ENCODE measurements at regions not wholly inside any gene's neighbourhood (a gene's known extent, or its start where the extent isn't known, plus 50 kb on each side); places are given as distances from the start of the nearest gene placed in this dataset.
"Not testable (repeated sequence)": the region's sequence is repeated elsewhere in the genome, so short reads cannot be mapped to it uniquely, and the experiment has no call there.

GRCh38 chr2:59882822-59883221, 670.6 kb downstream of the BCL11A start:
- no peak for DNase-seq (ENCODE audit: low read depth, low spot score)

DNA sequence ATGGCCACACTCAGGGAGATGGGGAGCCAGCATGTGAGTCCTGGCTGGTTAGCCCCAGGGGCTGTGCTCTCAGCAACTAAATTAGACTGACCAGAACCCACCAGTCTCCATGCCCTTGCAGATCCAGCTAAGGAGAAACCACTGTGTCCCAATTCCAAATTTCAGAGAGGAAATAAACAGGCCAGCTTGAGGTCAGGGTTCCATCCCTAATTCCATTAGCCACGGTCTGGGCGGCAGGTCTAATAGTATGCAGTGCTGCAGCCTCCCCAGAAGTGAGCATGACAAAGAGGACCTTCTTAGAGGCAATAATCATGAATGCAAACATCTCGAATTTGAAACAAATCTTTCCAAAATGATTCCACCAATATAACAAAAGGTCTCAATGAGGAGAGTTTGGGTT, 671.2 kb downstream of the BCL11A start:
- no peak for DNase-seq (ENCODE audit: low read depth, low spot score)

DNA sequence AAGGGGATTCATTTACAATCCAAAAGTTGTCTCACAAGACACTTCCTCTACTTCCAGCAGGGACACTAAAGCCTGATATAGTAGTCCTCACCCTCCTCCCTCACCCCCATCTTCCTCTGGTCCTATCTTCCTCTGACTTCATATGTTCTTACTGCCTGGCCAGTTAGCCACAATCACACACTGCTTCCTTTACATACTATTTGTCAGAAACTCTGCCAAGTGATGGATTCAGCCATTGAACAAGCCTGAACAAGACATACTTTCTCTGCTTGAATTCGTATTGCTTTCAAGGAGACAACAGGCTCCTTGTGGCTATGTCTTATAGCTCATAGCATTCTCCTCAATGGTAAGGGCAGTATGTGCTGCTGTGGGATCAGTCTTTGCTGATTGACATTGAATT, 672.2 kb downstream of the BCL11A start:
- no peak for DNase-seq (ENCODE audit: low read depth, low spot score)

DNA sequence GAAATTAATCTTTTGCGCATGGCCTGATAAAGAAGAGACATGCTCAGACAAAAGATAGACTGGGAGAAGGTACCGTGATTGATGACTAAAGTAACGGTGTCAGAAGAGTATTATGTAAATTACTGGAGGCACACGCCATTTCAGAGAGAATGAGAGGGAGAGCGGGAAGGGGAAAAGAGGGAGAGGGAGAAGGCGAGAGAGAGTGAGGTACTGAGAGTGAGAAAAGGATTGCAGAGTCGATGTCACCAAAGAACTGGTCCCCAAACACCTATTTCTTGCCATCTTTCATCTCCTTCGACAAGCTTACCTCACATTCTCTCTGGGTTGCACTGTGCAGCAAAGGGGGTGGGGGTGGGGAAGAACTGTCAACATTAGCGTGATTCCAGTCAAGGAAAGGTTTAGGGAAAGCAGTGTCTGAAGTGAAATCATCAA, 673.7 kb downstream of the BCL11A start:
- no peak for DNase-seq (ENCODE audit: low read depth, low spot score)

GRCh38 chr2:59875836-59876235, 677.6 kb downstream of the BCL11A start:
- DNase-seq (ENCODE audit: low read depth, low spot score): no peak

DNA sequence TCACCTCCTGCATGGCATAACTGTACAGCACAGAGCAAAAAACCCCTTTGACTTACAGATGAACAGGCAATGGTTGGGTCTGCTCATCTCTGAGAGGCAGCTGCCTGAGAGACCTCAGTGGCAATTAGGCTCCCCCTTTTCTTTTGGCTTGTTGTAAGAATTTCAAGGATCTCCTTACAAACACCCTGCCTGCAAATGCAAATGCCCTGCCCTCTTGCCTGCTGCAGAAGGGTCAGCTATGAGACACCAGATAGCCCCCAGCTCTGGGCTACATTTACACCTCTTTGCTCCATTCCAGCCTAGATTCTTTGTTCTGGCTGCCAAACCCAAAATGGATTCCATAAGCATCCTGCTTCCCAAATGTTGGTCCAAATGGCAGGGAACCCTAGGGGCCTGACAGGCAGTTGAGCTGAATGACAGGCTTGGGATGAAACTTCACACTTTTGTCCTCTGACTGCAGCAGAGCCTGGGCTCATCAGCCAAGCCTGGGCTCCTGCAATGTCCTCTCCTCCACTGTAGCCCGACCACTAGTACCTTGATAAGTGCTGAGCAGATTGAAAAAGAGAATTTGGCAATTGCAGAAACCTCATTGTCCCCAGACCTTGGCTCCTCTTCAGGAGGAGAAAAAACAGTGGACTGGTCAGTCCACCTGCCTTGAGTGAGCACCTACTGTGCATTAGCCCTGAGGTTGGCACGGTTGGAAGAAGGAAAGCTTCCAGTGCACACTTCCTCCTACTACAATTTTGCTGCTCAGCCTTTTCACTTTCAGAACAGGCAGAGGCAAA, 678.3 kb downstream of the BCL11A start:
- no peak for DNase-seq (ENCODE audit: low read depth, low spot score)

DNA sequence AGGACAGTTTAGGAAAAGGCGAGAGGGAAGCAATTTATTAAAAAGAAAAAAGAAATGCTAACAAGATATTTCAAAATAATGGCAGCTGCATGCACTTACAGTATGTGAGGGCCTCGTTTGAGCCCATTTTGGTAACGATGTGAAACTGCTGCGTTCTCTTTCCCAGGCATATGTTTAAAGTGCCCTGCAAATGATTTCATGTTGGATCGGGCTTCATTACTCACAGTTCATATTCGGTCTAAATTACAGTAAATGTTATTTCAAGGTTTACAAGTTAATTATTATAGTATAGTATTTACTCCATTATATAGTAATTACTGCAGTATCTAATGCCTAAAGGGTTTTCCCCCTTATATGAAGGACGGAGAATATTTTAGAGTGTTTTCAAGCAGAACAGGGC, 679.1 kb downstream of the BCL11A start:
- no peak for DNase-seq (ENCODE audit: low read depth, low spot score)

GRCh38 chr2:59871830-59872229, 681.6 kb downstream of the BCL11A start:
- no peak for DNase-seq (ENCODE audit: low read depth, low spot score)

DNA sequence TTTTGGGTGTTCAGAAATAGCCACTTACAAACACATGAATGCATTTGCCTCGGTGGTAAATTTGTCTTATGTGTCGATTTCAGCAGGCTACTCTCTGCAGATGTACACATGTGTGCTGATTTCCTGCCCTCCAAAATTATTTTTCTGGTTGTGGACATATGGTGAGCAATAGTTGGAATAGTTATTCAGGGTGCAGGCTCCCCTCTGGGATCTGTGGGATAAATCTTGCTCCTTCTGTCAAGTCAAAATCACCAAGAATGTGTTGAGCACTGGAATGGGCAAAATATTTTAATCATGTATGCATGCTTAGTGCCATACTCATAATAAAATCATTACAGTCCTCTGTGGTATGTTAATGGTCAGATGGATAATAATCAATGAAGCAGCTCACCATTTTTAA, 684.5 kb downstream of the BCL11A start:
- DNase-seq (ENCODE audit: low read depth, low spot score): no peak

GRCh38 chr2:59866436-59866835, 687.0 kb downstream of the BCL11A start:
- DNase-seq (ENCODE audit: low read depth, low spot score): no peak

DNA sequence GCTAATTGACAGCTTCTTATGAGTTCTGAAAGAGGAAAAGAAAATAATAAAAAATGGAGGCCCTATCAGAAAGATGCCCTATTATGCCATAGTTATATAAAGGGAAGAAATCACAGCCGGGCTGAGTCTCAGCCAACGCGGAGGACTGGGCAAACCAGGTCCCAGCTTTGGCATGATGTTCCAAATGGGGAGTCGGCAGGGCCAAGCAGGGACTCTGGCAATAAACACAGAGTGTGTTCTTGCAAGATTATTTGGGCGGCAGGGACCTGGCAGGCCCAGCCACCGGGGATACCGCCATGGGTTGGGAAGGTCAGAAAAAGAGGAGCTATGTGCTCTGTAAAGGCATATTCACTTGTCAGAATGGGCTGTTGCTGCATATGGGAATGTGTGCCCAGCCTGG, 694.9 kb downstream of the BCL11A start:
- DNase-seq (ENCODE audit: low read depth, low spot score): no peak

- no peak for DNase-seq (ENCODE audit: low read depth, low spot score)
Measured at GRCh38 chr2:59857109-59857508, 696.3 kb downstream of the BCL11A start.

DNA sequence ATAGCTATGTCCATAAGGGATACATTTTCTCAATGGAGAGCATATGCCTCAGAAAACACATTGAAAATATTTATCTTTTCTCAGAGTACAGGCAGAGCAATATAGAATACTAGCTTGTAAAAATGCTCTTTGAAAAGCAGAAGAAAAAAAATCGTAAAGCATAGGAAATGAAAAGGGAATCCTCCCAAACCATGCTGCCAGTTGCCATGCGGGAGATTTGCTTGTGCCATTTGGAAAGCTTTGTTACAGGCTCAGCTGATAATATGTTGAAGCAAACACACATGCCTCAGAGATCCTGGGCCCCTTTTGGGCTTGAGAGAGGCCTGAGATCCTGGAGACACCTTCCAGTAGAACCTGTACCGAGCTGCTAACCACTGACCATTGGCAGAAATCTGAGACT, 697.1 kb downstream of the BCL11A start:
- no peak for DNase-seq (ENCODE audit: low read depth, low spot score)

DNA sequence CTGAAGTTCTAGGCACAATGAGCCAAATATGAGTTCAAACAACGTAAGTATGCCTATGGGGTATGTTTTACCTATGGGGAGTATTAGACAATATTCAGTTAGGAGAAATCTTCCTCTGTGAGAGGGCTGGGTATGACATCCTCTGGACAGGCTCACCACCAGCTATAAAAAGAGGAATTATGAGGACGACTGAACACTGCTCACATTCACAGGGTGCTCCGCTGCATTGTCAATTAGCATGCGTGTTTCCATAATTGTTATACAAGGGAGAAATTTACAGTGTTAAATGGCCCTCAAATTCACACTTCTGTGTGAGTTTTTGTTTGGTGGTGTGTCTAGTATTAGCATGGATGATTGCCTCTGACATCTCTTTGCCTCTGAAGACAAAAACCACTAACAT, 700.4 kb downstream of the BCL11A start:
- DNase-seq (ENCODE audit: low read depth, low spot score): no peak

GRCh38 chr2:59851836-59852475, 701.5 kb downstream of the BCL11A start:
- no peak for DNase-seq (ENCODE audit: low read depth, low spot score)

DNA sequence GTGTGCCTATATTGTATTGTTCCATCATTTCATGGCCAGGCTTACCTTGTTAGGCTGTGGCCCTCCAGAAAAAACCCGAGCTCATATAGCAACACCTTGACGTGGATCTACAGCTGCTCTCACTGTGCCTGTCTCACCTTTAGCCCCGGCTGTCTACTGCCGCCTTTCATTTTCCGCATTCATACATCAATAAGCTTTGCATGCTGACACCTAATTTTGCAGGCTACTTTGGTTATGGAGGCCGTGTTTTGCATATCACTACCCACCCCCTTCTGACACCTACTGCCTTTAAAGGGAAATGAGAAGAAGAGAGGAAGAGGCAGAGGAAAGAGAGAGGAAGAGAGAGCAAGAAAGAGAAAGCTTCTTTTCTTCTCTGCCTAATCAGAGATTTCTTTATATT, 702.9 kb downstream of the BCL11A start:
- no peak for DNase-seq (ENCODE audit: low read depth, low spot score)

GRCh38 chr2:59833941-59834340, 719.5 kb downstream of the BCL11A start:
- no peak for DNase-seq (ENCODE audit: low read depth, low spot score)

DNA sequence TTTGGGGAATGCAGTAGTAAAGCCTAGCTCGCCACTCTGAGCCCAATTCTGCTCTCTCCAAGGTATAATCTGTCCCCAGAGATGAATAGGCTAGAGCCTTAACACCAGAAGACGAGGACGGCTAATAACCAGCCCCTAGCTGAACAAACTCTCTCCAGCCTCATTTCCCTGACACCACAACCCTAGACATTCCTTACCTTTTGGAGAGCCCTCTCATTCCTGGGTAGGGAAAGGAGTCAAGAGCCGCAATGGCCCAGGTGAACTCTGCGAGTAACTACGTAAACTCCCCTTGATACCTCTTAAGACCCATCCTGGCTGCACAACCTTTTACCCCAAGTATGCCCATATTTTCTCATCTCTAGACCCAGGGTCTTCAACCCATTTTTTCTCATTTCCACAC, 722.9 kb downstream of the BCL11A start:
- no peak for DNase-seq (ENCODE audit: low read depth, low spot score)

DNA sequence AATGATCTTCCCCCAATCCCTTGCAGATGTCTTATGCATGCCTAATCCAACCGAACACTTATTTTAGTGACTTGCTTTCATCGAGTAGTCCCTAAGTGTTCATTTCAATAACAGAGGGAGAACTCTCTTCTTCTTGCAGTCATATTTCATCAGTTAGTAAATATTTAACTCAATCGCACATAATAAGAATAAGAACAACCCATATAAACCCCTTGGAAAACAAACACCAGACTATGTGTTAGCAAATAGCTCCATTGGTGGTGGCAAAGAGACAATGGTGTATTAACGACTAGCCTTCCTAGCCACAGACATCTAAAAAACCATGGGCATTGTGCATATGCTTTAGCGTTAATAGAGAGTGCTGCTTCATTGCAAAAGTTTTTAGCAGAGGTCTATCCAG, 725.8 kb downstream of the BCL11A start:
- no peak for DNase-seq (ENCODE audit: low read depth, low spot score)

DNA sequence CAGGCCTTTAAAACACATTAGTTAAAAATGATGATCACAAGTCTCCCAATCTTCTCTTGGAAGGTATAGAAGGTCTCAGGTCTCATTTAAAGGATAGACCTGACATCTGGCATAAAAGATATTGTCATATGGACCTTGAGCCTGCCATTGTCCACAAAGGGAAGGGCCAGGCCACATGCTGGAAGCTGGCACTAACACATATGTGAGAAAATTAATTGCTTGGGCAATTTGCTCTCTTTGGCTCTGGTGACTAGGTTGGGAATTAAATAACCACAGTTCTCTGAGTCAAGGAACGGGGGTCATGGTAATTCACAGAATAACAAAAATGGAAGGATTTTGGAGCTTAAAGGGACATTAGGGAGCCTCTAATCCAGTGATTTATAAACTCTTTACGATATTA, 727.3 kb downstream of the BCL11A start:
- DNase-seq (ENCODE audit: low read depth, low spot score): no peak

DNA sequence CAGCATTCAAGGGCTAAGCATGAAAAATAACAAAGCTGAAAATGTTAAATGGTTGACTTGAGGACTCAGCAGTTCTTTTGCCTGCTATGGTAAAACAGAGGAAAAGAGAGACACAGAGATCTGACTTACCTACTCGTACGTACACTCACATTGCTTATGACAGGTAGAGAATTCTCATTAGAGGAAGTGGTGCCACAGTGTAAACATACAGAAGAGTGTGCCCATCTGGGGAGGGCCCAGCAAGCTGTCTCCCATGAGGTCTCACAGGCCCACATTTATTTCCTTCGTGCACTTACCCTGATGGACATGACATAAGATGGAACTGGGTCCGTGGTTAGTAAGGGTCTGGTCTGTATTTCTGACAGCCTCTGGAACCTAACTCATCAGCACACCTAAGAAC, 729.1 kb downstream of the BCL11A start:
- no peak for DNase-seq (ENCODE audit: low read depth, low spot score)

DNA sequence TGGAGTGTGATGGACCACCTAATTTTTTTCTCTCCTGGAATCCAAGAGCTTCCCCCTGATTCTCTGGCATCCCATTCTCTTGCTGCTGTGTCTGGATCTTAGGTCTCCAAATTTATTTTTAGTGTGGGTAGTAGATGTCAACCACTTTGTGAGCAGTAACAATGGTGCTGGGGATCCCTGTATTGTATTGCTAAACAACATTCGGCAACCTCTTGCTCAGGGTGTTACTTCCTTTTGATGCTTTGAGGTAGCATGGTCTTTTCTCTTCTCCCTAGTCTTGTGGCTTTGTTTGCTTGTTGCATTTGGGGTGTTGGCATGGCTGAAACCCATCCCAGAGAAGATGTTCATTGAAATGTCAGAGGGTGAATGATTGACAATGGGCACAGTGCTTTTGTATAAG, 737.4 kb downstream of the BCL11A start:
- no peak for DNase-seq (ENCODE audit: low read depth, low spot score)

DNA sequence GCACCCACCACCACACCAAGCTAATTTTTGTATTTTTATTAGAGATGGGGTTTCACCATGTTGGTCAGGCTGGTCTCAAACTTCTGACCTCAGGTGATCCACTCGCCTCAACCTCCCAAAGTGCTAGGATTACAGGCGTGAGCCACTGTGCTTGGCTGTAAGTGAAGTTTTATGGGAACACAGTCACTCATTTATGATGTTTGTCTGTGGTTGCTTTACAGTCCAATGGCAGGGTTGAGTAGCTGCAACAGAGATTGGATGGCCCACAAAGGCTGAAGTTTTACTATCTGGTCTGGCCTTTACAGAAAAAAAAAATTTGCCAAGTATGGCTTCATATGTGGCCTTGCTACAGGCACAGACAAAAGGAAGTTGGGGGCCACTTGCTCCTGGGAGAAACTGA, 743.2 kb downstream of the BCL11A start:
- DNase-seq (ENCODE audit: low read depth, low spot score): not testable (repeated sequence)

- DNase-seq (ENCODE audit: low read depth, low spot score): no peak
Measured at GRCh38 chr2:59806486-59806885, 747.0 kb downstream of the BCL11A start.
